HUES6 (cell line): ENCODE measurements at regions not wholly inside any gene's neighbourhood (a gene's known extent, or its start where the extent isn't known, plus 50 kb on each side); places are given as distances from the start of the nearest gene placed in this dataset.

ENCODE experiments used
- H3K27ac ChIP-seq: 2 replicates; pipeline ENCODE4 v1.7.0; 2013; ENCODE audit warnings: low read depth, mild to moderate bottlenecking, low read length, inconsistent platforms
- H3K27me3 ChIP-seq: 2 replicates; pipeline ENCODE4 v1.6.1; 2013; ENCODE audit warnings: low read length; ENCODE audit not compliant: control insufficient read depth, insufficient read depth
- H3K36me3 ChIP-seq: 2 replicates; pipeline ENCODE4 v1.6.1; 2013; ENCODE audit warnings: low read length; ENCODE audit not compliant: control insufficient read depth, insufficient read depth
- H3K4me1 ChIP-seq: 2 replicates; pipeline ENCODE4 v1.6.1; 2013; ENCODE audit warnings: low read length; ENCODE audit not compliant: control insufficient read depth, insufficient read depth
- H3K4me3 ChIP-seq: 2 replicates; pipeline ENCODE4 v1.5.1; 2013; ENCODE audit warnings: low read depth, low read length
- H3K9ac ChIP-seq: one replicate; pipeline ENCODE4 v1.6.1; 2013; ENCODE audit warnings: mild to moderate bottlenecking, low read length
- H3K9me3 ChIP-seq: 2 replicates; pipeline ENCODE4 v1.6.1; 2013; ENCODE audit warnings: low read depth, low read length; ENCODE audit not compliant: control insufficient read depth, insufficient read depth

DNA sequence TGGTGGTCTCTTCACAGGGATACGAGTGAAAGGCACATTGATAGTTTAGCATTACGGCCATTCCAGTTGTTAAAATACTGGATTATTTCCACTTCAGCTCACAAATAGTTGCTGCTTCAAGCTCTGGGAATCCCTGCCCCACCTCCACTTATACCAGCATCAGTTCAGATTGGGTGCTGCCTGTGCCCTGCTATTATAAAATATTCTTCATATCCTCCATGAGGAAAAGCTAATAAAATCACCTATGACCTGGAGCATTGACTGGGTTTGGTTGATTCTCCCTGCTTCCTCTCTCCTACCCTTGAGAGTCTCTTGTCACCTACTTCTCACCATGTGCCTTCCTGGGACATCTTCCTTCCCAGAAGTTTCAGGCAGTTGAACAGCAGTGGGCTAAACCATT is 529.0 kb downstream of the MCTP2 start:
- peak overlapping the region; percentile 58; the same call in 1 of the 2 replicates for H3K27ac ChIP-seq
- H3K4me1 ChIP-seq: peaks cover 27% of the 10 kb centered on the region
- no peaks in the 10 kb centered on the region for H3K36me3 ChIP-seq

DNA sequence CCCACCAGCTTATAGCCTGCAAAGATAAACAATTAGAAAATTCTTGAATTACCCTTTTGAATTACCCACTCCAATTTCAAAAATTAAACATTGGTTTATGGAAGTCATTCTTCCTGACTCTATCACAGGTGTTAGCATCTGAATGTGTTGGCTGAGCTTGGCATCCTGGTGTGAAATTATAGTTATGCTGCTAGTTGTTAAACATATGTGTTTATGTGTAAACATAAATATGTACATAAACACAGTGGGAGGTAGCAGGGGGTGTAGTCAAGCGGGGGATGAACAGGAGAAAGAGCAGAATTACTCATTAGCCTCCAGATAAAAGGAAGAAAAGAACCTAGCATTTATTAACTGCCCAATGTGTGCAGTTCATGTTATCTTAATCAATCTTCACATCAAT is 530.2 kb downstream of the MCTP2 start:
- no peak overlapping the region for H3K4me3 ChIP-seq
- peaks cover 27% of the 10 kb centered on the region for H3K4me1 ChIP-seq
- no peaks in the 10 kb centered on the region for H3K36me3 ChIP-seq
- H3K27ac ChIP-seq: 0 out of 2 replicates have a peak overlapping the region, but pooled peaks have one; percentile 7
- H3K27me3 ChIP-seq: no peaks in the 10 kb centered on the region
- no peak overlapping the region for H3K9ac ChIP-seq
- no peaks in the 10 kb centered on the region for H3K9me3 ChIP-seq

More for the DNA sequence above, 529.0 kb downstream of the MCTP2 start:
- Histone ChIP-seq H3K9ac (peak overlapping the region; percentile 32), H3K4me3 (no peak overlapping the region), H3K9me3 (no peaks in the 10 kb centered on the region), H3K27me3 (no peaks in the 10 kb centered on the region)

DNA sequence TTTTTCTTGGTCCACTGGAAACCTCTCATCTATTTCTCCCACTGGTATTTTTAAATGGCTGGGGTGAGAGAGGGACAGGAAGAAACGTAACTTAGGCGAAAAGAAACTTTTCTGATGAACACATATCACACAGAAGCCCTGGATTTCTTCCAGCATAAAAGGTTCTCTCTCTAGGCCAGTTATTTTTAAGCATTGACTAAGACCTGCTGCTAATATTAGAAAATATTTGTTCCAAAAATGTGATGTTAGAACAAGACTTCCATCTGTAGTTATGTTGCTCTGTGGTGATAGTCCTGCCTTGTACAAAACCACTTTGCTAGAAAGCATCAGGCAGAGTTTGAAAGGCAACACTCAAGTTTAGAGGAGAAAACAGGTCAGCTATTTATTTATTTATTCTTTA is 537.7 kb downstream of the MCTP2 start:
- Histone ChIP-seq H3K27me3 (no peaks in the 10 kb centered on the region), H3K9me3 (no peaks in the 10 kb centered on the region), H3K27ac (no peak overlapping the region), H3K4me1 (no peaks in the 10 kb centered on the region), H3K9ac (no peak overlapping the region), H3K4me3 (no peak overlapping the region), H3K36me3 (no peaks in the 10 kb centered on the region)

DNA sequence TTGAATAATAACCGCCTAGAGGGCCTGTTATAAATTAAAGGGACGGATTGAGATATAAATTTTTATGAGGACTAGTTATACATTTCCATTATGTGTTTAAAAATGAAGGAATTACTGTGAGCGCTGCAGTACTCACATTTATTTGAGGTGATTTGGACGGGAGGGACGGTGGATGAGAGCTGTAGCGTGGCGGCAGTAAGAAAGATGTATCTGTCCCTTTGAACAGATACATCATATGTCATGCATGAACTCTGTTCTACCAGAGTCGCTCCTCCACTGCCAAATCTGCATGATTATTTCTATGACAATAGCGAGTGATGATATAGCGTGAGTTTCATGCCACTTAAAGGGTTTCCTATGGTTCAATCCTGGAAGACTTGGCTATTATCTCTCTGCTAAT is 538.8 kb downstream of the MCTP2 start:
- no peaks in the 10 kb centered on the region for H3K4me1 ChIP-seq
- H3K4me3 ChIP-seq: no peak overlapping the region
- no peaks in the 10 kb centered on the region for H3K27me3 ChIP-seq
- no peak overlapping the region for H3K27ac ChIP-seq
- H3K9ac ChIP-seq: no peak overlapping the region
- no peaks in the 10 kb centered on the region for H3K9me3 ChIP-seq
- H3K36me3 ChIP-seq: no peaks in the 10 kb centered on the region

DNA sequence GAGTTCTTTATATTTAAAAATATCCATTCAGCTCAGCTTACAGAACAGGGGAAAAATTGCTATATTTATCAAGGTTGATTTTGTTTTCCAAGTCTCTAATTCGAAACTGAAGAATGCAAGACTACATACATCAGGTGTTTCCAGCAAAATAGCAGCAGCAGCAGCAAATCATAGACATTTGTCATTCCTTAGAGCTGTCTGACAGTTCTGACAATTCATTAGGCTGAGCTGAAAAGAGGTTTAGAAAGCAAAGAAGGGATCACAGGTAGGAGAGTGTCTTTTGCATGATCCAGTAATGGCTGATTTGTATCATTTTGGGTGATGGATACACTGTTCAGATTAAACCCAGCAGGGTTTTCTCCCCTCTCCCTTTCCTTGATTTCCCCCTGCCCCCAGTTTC is 545.7 kb downstream of the MCTP2 start:
- Histone ChIP-seq H3K27me3 (no peaks in the 10 kb centered on the region), H3K9ac (no peak overlapping the region), H3K4me1 (no peaks in the 10 kb centered on the region), H3K4me3 (no peak overlapping the region), H3K9me3 (no peaks in the 10 kb centered on the region), H3K36me3 (no peaks in the 10 kb centered on the region), H3K27ac (no peak overlapping the region)

DNA sequence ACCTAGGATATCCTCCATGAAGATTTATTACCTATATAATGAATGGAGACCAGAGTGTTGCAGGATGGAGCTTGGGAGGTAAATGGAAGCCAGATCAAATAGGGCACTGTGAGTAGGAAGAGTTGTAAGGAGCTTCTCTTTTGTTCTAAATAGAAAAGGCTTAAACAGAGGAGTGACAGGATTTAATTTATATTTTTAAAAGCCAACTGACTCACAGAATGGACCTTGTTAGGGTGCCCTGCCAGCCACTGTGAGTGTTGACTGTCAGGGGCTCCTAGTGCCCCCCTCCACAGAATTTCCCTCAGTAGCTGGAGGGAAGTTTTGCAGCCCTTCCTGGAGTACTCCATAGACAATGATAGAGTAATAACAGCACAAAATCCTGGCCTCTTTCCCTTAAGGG is 547.5 kb downstream of the MCTP2 start:
- Histone ChIP-seq H3K9me3 (no peaks in the 10 kb centered on the region), H3K4me1 (no peaks in the 10 kb centered on the region), H3K36me3 (no peaks in the 10 kb centered on the region), H3K27me3 (no peaks in the 10 kb centered on the region), H3K27ac (no peak overlapping the region), H3K4me3 (no peak overlapping the region), H3K9ac (no peak overlapping the region)

DNA sequence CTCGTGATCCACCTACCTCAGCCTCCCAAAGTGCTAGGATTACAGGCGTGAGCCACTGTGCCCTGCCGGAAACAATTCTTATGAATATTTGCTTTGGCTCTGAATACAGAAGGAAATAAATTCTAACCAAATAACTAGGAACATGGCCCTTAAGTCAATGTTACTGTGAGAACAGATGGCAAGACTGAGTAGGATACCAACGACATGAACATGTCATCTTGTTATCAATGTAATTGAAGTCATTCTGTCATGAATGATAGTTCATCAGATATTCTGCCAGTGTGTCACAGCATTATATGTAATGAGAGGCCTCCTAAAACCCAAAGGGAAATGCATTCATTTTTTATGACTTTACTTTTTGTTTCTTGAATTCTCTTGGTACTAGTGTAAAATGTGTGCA is 548.8 kb downstream of the MCTP2 start:
- no peak overlapping the region for H3K9ac ChIP-seq

DNA sequence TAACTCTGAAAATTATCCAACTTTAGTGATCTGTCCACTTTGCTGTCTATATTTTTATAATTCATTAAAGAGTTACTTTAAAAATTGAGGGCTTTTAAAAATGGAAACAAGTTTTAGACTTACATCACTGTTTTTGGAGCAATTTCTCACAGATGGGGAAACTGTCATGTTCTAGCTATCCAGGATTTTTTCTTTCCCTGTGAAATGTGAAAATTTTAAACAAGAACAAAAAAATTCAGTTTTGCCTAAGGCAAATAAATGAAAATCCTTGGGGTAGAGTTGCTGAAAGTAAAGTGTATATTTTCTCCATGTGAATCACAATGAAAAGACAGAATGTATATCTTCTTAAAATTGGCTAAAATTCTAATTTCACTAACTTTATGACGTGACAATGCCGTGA is 553.7 kb downstream of the MCTP2 start:
- Histone ChIP-seq H3K36me3 (no peaks in the 10 kb centered on the region), H3K9me3 (no peaks in the 10 kb centered on the region), H3K4me1 (no peaks in the 10 kb centered on the region), H3K27me3 (no peaks in the 10 kb centered on the region), H3K27ac (no peak overlapping the region), H3K9ac (no peak overlapping the region), H3K4me3 (no peak overlapping the region)

More for the DNA sequence above, 548.8 kb downstream of the MCTP2 start:
- Histone ChIP-seq H3K4me3 (no peak overlapping the region), H3K27ac (no peak overlapping the region), H3K27me3 (no peaks in the 10 kb centered on the region), H3K4me1 (no peaks in the 10 kb centered on the region), H3K36me3 (no peaks in the 10 kb centered on the region), H3K9me3 (no peaks in the 10 kb centered on the region)

DNA sequence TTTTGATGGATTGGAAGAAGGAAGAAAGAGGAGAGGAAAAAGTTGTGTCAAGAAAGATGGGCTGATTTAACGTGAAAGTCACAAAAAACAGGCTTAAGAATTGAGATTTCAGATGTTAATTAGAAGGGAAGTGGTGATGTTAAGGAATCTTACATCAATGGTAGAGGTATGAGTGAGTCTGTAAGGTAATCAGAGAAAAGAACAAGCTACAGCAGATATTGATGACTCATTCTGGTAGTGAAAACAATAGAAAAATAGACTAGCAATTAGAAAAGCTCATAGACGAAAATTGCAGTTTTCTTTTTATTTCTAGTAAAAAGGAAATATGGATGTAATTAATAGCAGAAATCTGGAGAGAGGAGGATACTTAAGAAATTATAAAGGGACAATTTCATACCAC is 559.6 kb downstream of the MCTP2 start:
- Histone ChIP-seq H3K4me3 (no peak overlapping the region), H3K27me3 (no peaks in the 10 kb centered on the region), H3K36me3 (no peaks in the 10 kb centered on the region), H3K4me1 (no peaks in the 10 kb centered on the region), H3K27ac (no peak overlapping the region), H3K9me3 (no peaks in the 10 kb centered on the region), H3K9ac (no peak overlapping the region)

DNA sequence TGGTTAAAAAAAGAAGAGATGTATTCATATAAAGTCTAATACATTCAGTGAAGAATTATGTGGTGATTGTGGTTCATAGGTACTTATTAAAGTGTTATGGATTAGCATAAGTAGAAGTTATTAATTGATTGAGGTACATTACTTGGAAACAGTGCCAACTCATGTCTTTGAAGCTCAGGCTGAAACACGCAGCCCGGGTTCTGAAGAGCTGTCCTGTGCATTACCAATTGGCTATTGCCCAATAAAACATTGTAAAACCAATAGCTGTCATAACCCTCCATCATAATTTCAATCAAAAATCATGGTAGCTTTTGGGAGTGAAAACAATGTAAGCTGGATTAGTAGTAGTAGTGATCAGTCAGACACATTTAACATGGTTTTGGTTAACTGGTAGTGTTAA is 560.1 kb downstream of the MCTP2 start:
- H3K27ac ChIP-seq: no peak overlapping the region
- H3K36me3 ChIP-seq: no peaks in the 10 kb centered on the region
- no peaks in the 10 kb centered on the region for H3K4me1 ChIP-seq
- no peaks in the 10 kb centered on the region for H3K9me3 ChIP-seq
- no peak overlapping the region for H3K9ac ChIP-seq
- H3K27me3 ChIP-seq: no peaks in the 10 kb centered on the region
- no peak overlapping the region for H3K4me3 ChIP-seq

DNA sequence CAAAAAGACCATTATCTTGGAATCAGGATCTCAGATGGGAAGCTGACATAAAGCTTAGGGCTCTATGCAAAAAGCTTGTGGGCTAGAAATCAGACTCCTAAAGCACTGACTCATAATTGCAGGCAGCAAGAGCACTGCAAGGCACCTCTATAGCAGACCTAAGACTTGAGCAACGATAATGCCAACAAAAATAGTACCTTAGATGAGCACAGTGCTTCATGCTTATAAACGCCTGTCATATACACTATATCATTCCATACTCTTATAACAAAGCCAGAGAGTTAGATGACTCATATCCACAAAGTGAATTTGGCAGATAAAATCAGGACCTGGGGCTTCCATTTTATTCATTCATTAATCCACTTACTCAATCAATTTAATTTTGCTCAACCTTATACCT is 560.8 kb downstream of the MCTP2 start:
- Histone ChIP-seq H3K9me3 (0 out of 2 replicates have a peak, but pooled peaks cover under 1% of the 10 kb centered on the region), H3K9ac (no peak overlapping the region), H3K4me3 (no peak overlapping the region), H3K27me3 (no peaks in the 10 kb centered on the region), H3K27ac (no peak overlapping the region), H3K36me3 (no peaks in the 10 kb centered on the region), H3K4me1 (no peaks in the 10 kb centered on the region)

DNA sequence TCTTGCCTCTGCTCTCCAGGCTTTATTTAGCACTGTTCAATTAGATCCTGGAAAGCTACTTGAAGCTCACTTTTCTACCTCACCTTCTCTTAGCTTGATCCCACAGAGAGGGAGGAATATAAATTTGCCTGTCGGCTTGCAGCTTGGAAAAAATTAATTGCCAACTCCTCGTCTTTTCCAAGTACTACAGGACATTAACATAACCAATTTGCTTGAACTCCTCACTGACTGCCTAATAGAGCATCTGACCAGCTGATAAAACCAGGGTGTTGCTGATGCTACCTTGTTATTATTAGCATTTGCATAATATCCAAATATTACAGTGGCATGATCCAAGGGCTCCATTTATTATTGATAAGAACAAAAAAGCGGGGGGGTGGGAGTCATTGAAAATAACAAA is 561.8 kb downstream of the MCTP2 start:
- Histone ChIP-seq H3K27me3 (no peaks in the 10 kb centered on the region), H3K4me1 (no peaks in the 10 kb centered on the region)

More for the DNA sequence above, 561.8 kb downstream of the MCTP2 start:
- Histone ChIP-seq H3K4me3 (no peak overlapping the region), H3K36me3 (no peaks in the 10 kb centered on the region), H3K9ac (no peak overlapping the region), H3K27ac (no peak overlapping the region), H3K9me3 (peaks cover 9% of the 10 kb centered on the region; the same call in 1 of the 2 replicates)
